ENCODE measurements at regions not wholly inside any gene's neighbourhood (a gene's known extent, or its start where the extent isn't known, plus 50 kb on each side); places are given as distances from the start of the nearest gene placed in this dataset.

DNA sequence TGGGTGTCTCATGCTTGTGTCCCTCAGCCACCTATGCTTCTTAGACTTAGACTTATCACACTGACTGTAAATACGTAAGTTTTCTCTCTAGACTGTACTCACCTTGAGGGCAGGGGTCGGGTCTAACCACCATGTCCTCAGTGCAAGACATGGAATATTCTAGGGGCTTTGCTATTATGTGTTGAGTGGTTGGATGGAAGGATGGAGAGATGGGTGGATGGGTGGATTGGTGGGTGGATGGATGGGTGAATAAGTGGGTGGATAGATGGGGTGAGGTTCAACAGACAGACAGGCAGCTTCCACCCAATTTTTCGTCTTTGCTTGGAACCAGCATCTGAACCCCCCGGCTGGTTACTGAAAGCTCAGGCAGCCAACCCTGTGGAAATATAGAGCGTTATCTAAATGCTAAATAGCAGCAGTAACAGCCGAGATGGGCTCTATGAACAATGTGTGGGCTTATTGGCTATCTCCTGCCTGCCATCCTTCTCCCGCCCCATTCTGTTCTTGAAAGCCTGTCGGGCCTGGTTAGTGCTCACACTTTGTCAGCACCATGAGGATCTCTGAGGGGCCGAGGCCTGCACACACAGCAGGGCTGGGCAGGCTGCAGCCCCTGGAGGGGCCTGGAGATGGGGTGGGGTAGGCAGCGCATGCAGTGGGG, 130.7 kb downstream of the ACTL8 start:
- Histone ChIP-seq H3K4me1 (ENCODE audit: control insufficient read depth in 1 of 2, extremely low read depth in 1 of 2, insufficient read depth in 2 of 2, low read length in 2 of 2) (no peaks in the 10 kb centered on the region), H3K9me3 (no peaks in the 10 kb centered on the region), H3K4me3 (ENCODE audit: control insufficient read depth in 1 of 2, extremely low read depth in 1 of 2, low read length in 1 of 2) (no peak overlapping the region), H3K27me3 (replicated peaks in 1 of 2; ENCODE audit: control insufficient read depth in 2 of 2, extremely low read depth in 1 of 2, insufficient read depth in 2 of 2, low read length in 1 of 2) (peaks cover 0 to 36% of the 10 kb centered on the region in 2 experiments), H3K36me3 (ENCODE audit: control insufficient read depth in 2 of 2, extremely low read depth in 1 of 2, insufficient read depth in 1 of 2, low read length in 1 of 2) (no peaks in the 10 kb centered on the region), H3K27ac (ENCODE audit: low read length) (no peak overlapping the region)
- ATAC-seq (replicated peaks in 1 of 4) (no peak), DNase-seq (no peak)
- H3K27me3 Mint-ChIP-seq, result peaks cover 21 to 25% of the 10 kb centered on the region in 2 donors
- H3K4me1 Mint-ChIP-seq, result no peaks in the 10 kb centered on the region
- H3K27ac Mint-ChIP-seq, result no peak overlapping the region
- H3K36me3 Mint-ChIP-seq, result no peaks in the 10 kb centered on the region
- CTCF ChIA-PET, result no interaction called here
- 78% methylated on average over 7 of the region's 10 CpGs for WGBS (ENCODE audit: insufficient coverage)
- no peaks in the 10 kb centered on the region for H3K9me3 Mint-ChIP-seq
- H3K4me3 Mint-ChIP-seq, result no peak overlapping the region
- POLR2A ChIA-PET, result no interaction called here

DNA sequence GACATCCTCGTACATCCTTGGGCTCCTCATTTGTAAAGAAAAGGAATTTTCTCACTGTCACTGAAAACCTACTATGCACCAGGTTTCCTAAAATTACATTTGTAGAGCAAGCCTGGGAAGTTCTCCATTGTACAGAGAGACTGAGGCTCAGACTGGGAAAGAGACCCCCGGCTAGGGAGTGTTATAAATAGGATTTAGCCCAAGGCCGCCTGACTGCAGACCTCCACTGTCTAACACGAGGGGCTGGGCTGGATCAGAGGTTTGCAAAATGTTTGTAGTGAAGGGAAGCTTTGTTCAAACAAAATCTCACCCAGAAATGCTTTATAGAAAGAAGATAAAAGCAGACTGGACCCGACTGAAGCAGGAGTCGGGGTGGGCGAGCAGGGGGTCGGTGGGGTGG, 131.3 kb downstream of the ACTL8 start:
- Histone ChIP-seq H3K4me3 (ENCODE audit: control insufficient read depth in 1 of 2, extremely low read depth in 1 of 2, low read length in 1 of 2) (no peak overlapping the region), H3K27me3 (replicated peaks in 1 of 2; ENCODE audit: control insufficient read depth in 2 of 2, extremely low read depth in 1 of 2, insufficient read depth in 2 of 2, low read length in 1 of 2) (peaks cover 0 to 36% of the 10 kb centered on the region in 2 experiments), H3K27ac (ENCODE audit: low read length) (no peak overlapping the region), H3K36me3 (ENCODE audit: control insufficient read depth in 2 of 2, extremely low read depth in 1 of 2, insufficient read depth in 1 of 2, low read length in 1 of 2) (no peaks in the 10 kb centered on the region), H3K9me3 (no peaks in the 10 kb centered on the region), H3K4me1 (ENCODE audit: control insufficient read depth in 1 of 2, extremely low read depth in 1 of 2, insufficient read depth in 2 of 2, low read length in 2 of 2) (no peaks in the 10 kb centered on the region)
- POLR2A ChIA-PET, result no interaction called here
- Mint-ChIP-seq H3K4me3 (no peak overlapping the region), H3K36me3 (no peaks in the 10 kb centered on the region), H3K4me1 (no peaks in the 10 kb centered on the region), H3K27ac (no peak overlapping the region), H3K9me3 (no peaks in the 10 kb centered on the region), H3K27me3 (peaks cover 24 to 27% of the 10 kb centered on the region in 2 donors)
- no peak for ATAC-seq (replicated peaks in 1 of 4)
- no peak for DNase-seq
- CTCF ChIA-PET, result no interaction called here
- WGBS (ENCODE audit: insufficient coverage), result 20% methylated on average over 1 of the region's 8 CpGs

DNA sequence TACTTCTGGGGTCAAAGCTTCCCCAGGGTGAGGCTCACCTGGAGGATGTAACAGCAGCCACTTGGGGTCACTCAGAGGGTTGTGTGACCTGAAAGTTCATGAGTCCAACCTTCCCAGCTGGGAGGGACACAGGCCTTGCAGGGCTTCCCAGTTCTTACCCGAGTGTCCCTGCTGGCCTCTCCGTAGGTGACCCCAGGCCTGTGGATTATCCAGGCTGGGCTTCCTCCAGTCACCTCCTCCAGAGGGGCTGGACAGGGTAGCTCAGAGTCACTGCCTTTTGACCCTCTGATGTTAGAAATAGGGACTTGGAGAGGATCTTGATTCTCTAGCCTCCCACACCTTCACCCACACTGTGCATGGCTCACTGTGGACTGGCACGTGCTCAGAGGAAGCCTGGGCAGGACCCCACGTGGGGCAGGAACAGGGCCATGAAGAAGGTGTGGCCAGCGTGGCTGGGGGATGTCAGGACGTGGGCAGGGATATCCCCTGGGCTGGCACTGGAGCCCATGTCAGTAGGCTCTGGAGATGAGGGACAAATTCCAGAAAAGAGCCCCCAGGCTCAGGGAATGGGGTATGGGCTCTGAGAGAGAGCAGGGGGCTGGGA, 131.8 kb downstream of the ACTL8 start:
- Histone ChIP-seq H3K27me3 (replicated peaks in 1 of 2; ENCODE audit: control insufficient read depth in 2 of 2, extremely low read depth in 1 of 2, insufficient read depth in 2 of 2, low read length in 1 of 2) (peaks cover 0 to 33% of the 10 kb centered on the region in 2 experiments), H3K4me3 (ENCODE audit: control insufficient read depth in 1 of 2, extremely low read depth in 1 of 2, low read length in 1 of 2) (no peak overlapping the region), H3K4me1 (ENCODE audit: control insufficient read depth in 1 of 2, extremely low read depth in 1 of 2, insufficient read depth in 2 of 2, low read length in 2 of 2) (no peaks in the 10 kb centered on the region), H3K27ac (ENCODE audit: low read length) (no peak overlapping the region), H3K36me3 (ENCODE audit: control insufficient read depth in 2 of 2, extremely low read depth in 1 of 2, insufficient read depth in 1 of 2, low read length in 1 of 2) (no peaks in the 10 kb centered on the region), H3K9me3 (no peaks in the 10 kb centered on the region)
- peaks cover 24 to 27% of the 10 kb centered on the region in 2 donors for H3K27me3 Mint-ChIP-seq
- DNase-seq, result no peak
- no peak for ATAC-seq (replicated peaks in 1 of 4)
- no peak overlapping the region for H3K4me3 Mint-ChIP-seq
- WGBS (ENCODE audit: insufficient coverage), result 45% methylated on average over 5 of the region's 6 CpGs
- ChIA-PET POLR2A (no interaction called here), CTCF (no interaction called here)
- no peaks in the 10 kb centered on the region for H3K9me3 Mint-ChIP-seq
- H3K27ac Mint-ChIP-seq, result no peak overlapping the region
- H3K4me1 Mint-ChIP-seq, result no peaks in the 10 kb centered on the region
- H3K36me3 Mint-ChIP-seq, result no peaks in the 10 kb centered on the region

DNA sequence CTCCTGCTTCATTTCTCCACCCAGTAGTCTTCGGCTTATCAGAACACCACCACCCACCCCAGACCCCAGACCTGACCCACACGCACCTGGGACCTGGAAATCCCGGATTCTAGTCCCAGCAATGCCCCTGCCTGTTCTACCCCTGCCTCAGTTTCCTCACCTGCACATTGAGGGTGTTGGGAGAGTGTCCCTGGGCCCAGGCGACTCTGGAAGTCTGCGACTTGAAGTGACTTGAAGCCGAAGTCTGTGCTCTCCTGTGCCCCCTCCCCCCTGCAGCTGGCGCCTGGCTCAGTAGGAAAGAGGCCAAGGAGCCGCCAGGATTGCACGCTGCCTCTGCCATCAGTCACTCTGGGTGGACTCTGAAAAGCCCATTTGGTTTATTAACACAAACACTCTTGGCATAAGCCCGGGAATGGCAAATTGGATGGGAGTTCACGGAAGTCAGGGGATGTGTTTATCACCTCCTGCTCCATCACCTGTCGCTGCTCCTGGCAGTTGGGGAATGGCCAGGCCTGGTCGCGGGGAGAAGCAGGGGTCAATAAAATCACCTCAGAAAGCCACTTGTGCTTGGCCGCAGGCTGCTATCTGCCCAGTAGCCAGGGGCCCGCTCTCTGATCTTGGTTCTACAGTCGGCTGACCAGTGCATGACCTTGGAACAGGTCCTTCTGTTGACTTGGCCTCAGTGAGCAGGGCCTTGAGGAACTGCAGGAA, 132.7 kb downstream of the ACTL8 start:
- POLR2A ChIA-PET, result no interaction called here
- Histone ChIP-seq H3K27ac (ENCODE audit: low read length) (no peak overlapping the region), H3K4me1 (ENCODE audit: control insufficient read depth in 1 of 2, extremely low read depth in 1 of 2, insufficient read depth in 2 of 2, low read length in 2 of 2) (no peaks in the 10 kb centered on the region), H3K9me3 (no peaks in the 10 kb centered on the region), H3K36me3 (ENCODE audit: control insufficient read depth in 2 of 2, extremely low read depth in 1 of 2, insufficient read depth in 1 of 2, low read length in 1 of 2) (no peaks in the 10 kb centered on the region), H3K4me3 (ENCODE audit: control insufficient read depth in 1 of 2, extremely low read depth in 1 of 2, low read length in 1 of 2) (no peak overlapping the region), H3K27me3 (replicated peaks in 1 of 2; ENCODE audit: control insufficient read depth in 2 of 2, extremely low read depth in 1 of 2, insufficient read depth in 2 of 2, low read length in 1 of 2) (peaks cover 0 to 33% of the 10 kb centered on the region in 2 experiments)
- ATAC-seq (replicated peaks in 1 of 4) (no peak), DNase-seq (no peak)
- Mint-ChIP-seq H3K4me3 (no peak overlapping the region), H3K4me1 (no peaks in the 10 kb centered on the region), H3K27ac (no peak overlapping the region), H3K27me3 (peaks cover 24 to 27% of the 10 kb centered on the region in 2 donors), H3K9me3 (no peaks in the 10 kb centered on the region), H3K36me3 (no peaks in the 10 kb centered on the region)
- WGBS (ENCODE audit: insufficient coverage), result 55% methylated on average over 14 of the region's 17 CpGs
- CTCF ChIA-PET, result no interaction called here

DNA sequence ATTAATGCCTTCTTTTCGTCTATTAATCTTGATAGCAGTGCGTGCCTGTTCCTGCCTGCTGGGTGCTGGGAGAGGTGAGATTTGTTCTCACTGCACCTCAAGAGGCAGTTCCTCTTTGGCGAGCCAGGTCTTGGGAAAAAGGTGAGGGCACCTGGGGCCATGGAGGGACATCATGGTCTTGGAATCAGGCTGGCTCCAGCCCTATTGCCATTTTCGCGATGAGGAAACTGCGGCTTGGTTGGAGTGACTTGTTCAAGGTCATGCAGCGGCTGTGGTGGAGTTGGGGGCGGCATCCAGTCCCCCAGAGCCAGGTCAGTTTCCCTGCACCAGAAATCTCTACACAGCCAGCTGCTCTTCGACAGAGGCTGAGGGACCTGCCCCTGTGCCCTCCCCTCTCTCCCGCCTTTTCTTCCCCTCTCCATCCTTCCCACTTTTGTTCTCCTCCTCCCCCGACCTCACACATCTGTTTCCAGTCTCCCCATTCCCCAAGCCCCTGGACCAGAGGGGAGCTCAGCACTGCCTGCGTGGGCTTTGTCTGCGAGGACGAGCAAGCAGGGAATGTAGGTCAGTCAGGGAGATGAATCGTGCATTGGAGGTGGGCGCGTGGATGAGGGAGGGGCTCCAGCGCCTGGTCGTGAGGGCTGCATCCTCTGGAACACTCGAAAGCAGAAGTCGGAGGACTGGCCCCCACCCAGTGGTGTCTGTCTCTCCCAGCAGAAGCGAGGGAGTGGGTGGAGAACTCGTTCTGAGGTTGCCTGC, 135.1 kb downstream of the ACTL8 start:
- 55% methylated on average over 14 of the region's 23 CpGs for WGBS (ENCODE audit: insufficient coverage)
- Histone ChIP-seq H3K27ac (ENCODE audit: low read length) (no peak overlapping the region), H3K36me3 (ENCODE audit: control insufficient read depth in 2 of 2, extremely low read depth in 1 of 2, insufficient read depth in 1 of 2, low read length in 1 of 2) (no peaks in the 10 kb centered on the region), H3K9me3 (no peaks in the 10 kb centered on the region), H3K4me3 (ENCODE audit: control insufficient read depth in 1 of 2, extremely low read depth in 1 of 2, low read length in 1 of 2) (no peak overlapping the region), H3K4me1 (ENCODE audit: control insufficient read depth in 1 of 2, extremely low read depth in 1 of 2, insufficient read depth in 2 of 2, low read length in 2 of 2) (no peaks in the 10 kb centered on the region), H3K27me3 (replicated peaks in 1 of 2; ENCODE audit: control insufficient read depth in 2 of 2, extremely low read depth in 1 of 2, insufficient read depth in 2 of 2, low read length in 1 of 2) (peaks cover 0 to 28% of the 10 kb centered on the region in 2 experiments)
- ChIA-PET CTCF (no interaction called here), POLR2A (no interaction called here)
- Mint-ChIP-seq H3K27me3 (peaks cover 20 to 32% of the 10 kb centered on the region in 2 donors), H3K4me3 (no peak overlapping the region), H3K36me3 (no peaks in the 10 kb centered on the region), H3K27ac (no peak overlapping the region), H3K4me1 (no peaks in the 10 kb centered on the region), H3K9me3 (no peaks in the 10 kb centered on the region)
- no peak for DNase-seq
- no peak for ATAC-seq (replicated peaks in 1 of 4)

DNA sequence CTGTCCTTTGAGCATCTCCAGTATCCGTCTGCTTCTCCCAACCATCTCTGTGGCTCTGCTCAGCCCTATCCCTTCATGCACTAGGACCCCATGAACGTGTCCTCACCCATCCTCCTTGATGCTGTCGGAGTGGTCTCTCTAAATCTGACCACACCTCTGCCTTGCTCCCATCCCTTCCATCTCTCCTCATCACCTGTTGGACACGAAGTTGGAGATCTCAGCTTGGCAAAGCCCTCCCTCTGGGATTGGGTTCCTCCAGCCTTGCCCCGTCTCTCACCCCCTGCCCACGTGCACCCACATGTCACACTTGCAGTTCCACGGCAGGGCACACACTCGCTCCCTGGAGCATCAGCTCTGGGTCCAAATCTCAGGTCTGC, 135.7 kb downstream of the ACTL8 start:
- Histone ChIP-seq H3K9me3 (no peaks in the 10 kb centered on the region), H3K27me3 (replicated peaks in 1 of 2; ENCODE audit: control insufficient read depth in 2 of 2, extremely low read depth in 1 of 2, insufficient read depth in 2 of 2, low read length in 1 of 2) (peaks cover 0 to 32% of the 10 kb centered on the region in 2 experiments), H3K36me3 (ENCODE audit: control insufficient read depth in 2 of 2, extremely low read depth in 1 of 2, insufficient read depth in 1 of 2, low read length in 1 of 2) (no peaks in the 10 kb centered on the region), H3K4me1 (ENCODE audit: control insufficient read depth in 1 of 2, extremely low read depth in 1 of 2, insufficient read depth in 2 of 2, low read length in 2 of 2) (no peaks in the 10 kb centered on the region), H3K27ac (ENCODE audit: low read length) (no peak overlapping the region), H3K4me3 (ENCODE audit: control insufficient read depth in 1 of 2, extremely low read depth in 1 of 2, low read length in 1 of 2) (no peak overlapping the region)
- POLR2A ChIA-PET, result no interaction called here
- 77% methylated on average over 8 of the region's 8 CpGs for WGBS (ENCODE audit: insufficient coverage)
- CTCF ChIA-PET, result no interaction called here
- Mint-ChIP-seq H3K9me3 (no peaks in the 10 kb centered on the region), H3K27me3 (peaks cover 17 to 32% of the 10 kb centered on the region in 2 donors), H3K36me3 (no peaks in the 10 kb centered on the region), H3K4me1 (no peaks in the 10 kb centered on the region), H3K27ac (peak overlapping the region in 1 of 2 donors; percentile 40), H3K4me3 (no peak overlapping the region)
- no peak for ATAC-seq (replicated peaks in 1 of 4)
- DNase-seq, result no peak

Measured in T-cell (primary cell).